Stimulated activated CD4-positive, alpha-beta T cell treated with anti-CD3 and anti-CD28 coated beads, Interleukin-15, amount 100 ng/mL, for 24 hours (primary cell): ENCODE measurements at regions not wholly inside any gene's neighbourhood (a gene's known extent, or its start where the extent isn't known, plus 50 kb on each side); places are given as distances from the start of the nearest gene placed in this dataset.

Experiments
- DNase-seq: peaks from one replicate; pipeline ENCODE4 v3.0.0-alpha.2; 2020

- DNase-seq = no peak
Observed at GRCh38 chr4:19014594-19014993, 993.0 kb upstream of the LCORL start.

GRCh38 chr4:19010761-19011160 is 989.2 kb upstream of the LCORL start:
- DNase-seq = no peak

GRCh38 chr4:19009881-19010280 is 988.3 kb upstream of the LCORL start:
- no peak for DNase-seq

- no peak for DNase-seq
Observed at GRCh38 chr4:19005211-19005610, 983.7 kb upstream of the LCORL start.

GRCh38 chr4:19002170-19002569 is 980.6 kb upstream of the LCORL start:
- DNase-seq = no peak

GRCh38 chr4:18999595-18999994 is 978.0 kb upstream of the LCORL start:
- no peak for DNase-seq

GRCh38 chr4:18981234-18981615 is 959.7 kb upstream of the LCORL start:
- no peak for DNase-seq

GRCh38 chr4:18980516-18981233 is 959.1 kb upstream of the LCORL start:
- DNase-seq = no peak

- no peak for DNase-seq
Observed at GRCh38 chr4:18976884-18977283, 955.3 kb upstream of the LCORL start.

- DNase-seq = no peak
Observed at GRCh38 chr4:18975916-18976808, 954.6 kb upstream of the LCORL start.

- DNase-seq = no peak
Observed at GRCh38 chr4:18973296-18973695, 951.7 kb upstream of the LCORL start.

- DNase-seq = no peak
Observed at GRCh38 chr4:18961879-18962278, 940.3 kb upstream of the LCORL start.

- no peak for DNase-seq
Observed at GRCh38 chr4:18961266-18961665, 939.7 kb upstream of the LCORL start.

- DNase-seq = no peak
Observed at GRCh38 chr4:18957716-18958115, 936.2 kb upstream of the LCORL start.

- no peak for DNase-seq
Observed at GRCh38 chr4:18954538-18954937, 933.0 kb upstream of the LCORL start.

GRCh38 chr4:18953613-18954012 is 932.1 kb upstream of the LCORL start:
- no peak for DNase-seq

GRCh38 chr4:18945464-18945863 is 923.9 kb upstream of the LCORL start:
- DNase-seq = no peak

- no peak for DNase-seq
Observed at GRCh38 chr4:18942874-18943273, 921.3 kb upstream of the LCORL start.

- no peak for DNase-seq
Observed at GRCh38 chr4:18938343-18939099, 917.0 kb upstream of the LCORL start.

- DNase-seq = no peak
Observed at GRCh38 chr4:18937746-18938145, 916.2 kb upstream of the LCORL start.

- no peak for DNase-seq
Observed at GRCh38 chr4:18937080-18937479, 915.5 kb upstream of the LCORL start.

GRCh38 chr4:18935659-18936345 is 914.2 kb upstream of the LCORL start:
- no peak for DNase-seq

- DNase-seq = no peak
Observed at GRCh38 chr4:18934197-18934596, 912.6 kb upstream of the LCORL start.
